ENCODE measurements at regions not wholly inside any gene's neighbourhood (a gene's known extent, or its start where the extent isn't known, plus 50 kb on each side); places are given as distances from the start of the nearest gene placed in this dataset.

DNA sequence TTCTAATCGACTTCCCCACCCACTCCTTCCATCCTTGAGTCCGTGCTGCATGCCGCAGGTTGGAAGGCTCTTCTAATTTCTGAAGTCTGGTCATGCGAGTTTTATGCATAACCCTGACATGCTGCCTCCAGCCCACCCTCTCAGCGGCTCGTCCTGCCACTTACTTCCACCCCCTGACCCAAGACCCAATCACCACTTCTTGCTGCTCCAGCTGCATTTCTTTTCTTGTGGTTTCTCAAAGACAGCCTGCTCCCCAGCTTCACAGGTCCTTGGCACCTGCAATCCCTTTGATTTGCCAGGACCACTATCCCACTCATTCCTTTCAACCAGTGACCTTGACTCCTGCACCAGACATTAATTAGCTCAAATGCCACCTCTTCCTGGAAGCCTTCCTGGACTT, 486.7 kb downstream of the VRK1 start:
- TF ChIP-seq, protein P1, sequence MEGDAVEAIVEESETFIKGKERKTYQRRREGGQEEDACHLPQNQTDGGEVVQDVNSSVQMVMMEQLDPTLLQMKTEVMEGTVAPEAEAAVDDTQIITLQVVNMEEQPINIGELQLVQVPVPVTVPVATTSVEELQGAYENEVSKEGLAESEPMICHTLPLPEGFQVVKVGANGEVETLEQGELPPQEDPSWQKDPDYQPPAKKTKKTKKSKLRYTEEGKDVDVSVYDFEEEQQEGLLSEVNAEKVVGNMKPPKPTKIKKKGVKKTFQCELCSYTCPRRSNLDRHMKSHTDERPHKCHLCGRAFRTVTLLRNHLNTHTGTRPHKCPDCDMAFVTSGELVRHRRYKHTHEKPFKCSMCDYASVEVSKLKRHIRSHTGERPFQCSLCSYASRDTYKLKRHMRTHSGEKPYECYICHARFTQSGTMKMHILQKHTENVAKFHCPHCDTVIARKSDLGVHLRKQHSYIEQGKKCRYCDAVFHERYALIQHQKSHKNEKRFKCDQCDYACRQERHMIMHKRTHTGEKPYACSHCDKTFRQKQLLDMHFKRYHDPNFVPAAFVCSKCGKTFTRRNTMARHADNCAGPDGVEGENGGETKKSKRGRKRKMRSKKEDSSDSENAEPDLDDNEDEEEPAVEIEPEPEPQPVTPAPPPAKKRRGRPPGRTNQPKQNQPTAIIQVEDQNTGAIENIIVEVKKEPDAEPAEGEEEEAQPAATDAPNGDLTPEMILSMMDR (IDR thresholded peaks at IDR 0.05; ENCODE audit: insufficient read depth, low read length, missing control alignments) = no peak
- no peak for DNase-seq (ENCODE audit: low read depth, low spot score)
- no peak overlapping the region for H3K4me3 ChIP-seq (ENCODE audit: low read depth, low read length)
- CTCF ChIA-PET = no interaction called here
- POLR2A ChIA-PET = no interaction called here

DNA sequence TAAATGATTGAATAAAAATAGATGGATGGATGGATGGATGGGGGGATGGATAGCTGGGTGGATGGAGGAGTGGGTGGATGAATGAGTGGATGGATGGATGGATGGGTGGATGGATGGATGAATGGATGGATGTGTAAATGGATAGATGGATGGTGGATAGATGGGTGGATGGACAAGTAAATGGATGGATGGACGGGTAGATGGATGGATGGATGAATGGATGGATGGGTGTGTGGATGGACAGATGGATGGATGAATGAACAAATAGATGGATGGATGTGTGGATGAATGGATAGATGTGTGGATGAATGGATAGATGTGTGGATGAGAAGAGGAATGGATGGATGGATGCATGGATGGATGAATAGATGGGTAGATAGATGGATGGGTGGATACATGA, 490.8 kb downstream of the VRK1 start:
- H3K4me3 ChIP-seq (ENCODE audit: low read depth, low read length) = no peak overlapping the region
- ChIA-PET CTCF (no interaction called here), POLR2A (no interaction called here)
- TF ChIP-seq, protein P1 (IDR thresholded peaks at IDR 0.05; ENCODE audit: insufficient read depth, low read length, missing control alignments) = no peak
- no peak for DNase-seq (ENCODE audit: low read depth, low spot score)

DNA sequence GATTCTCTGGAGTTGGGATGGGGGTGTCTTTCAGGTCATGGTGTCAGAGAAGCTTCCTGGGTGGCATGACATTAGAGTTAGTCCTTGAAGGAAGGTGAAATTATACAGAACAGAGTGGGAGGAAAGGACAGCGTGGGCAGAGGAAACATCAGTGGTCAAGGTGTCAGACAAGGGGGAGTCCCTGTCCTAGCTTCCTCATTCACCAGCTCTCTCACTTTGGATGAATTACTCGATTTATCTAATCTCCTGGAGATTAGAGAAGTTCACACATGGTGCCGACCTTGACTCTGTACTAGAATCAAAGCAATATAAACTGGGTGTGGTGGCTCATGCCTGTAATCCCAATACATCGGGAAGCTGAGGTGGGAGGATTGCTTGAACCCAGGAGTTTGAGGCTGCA, 492.9 kb downstream of the VRK1 start:
- TF ChIP-seq, protein P1 (IDR thresholded peaks at IDR 0.05; ENCODE audit: insufficient read depth, low read length, missing control alignments) = no peak
- no peak for DNase-seq (ENCODE audit: low read depth, low spot score)
- ChIA-PET POLR2A (no interaction called here), CTCF (no interaction called here)
- H3K4me3 ChIP-seq (ENCODE audit: low read depth, low read length) = no peak overlapping the region

DNA sequence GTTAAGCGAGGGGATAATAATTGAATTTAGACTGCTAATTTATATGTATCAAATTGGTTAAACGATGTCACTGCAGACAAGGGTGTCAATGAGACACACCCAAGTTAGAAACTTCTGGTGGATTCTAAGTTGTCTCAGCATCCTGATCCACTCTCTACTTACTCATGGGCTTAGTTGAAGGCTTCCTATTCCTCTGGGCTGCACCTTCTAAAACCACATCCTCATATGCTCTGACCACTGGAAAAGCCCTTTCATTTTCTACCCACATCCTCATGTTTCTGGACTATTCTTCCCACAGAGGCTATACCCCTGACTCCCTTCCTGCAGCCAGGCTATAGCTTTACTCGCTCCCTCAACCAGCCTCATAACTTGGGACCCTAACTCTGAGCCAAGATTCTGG, 493.8 kb downstream of the VRK1 start:
- POLR2A ChIA-PET = no interaction called here
- TF ChIP-seq, protein P1 (IDR thresholded peaks at IDR 0.05; ENCODE audit: insufficient read depth, low read length, missing control alignments) = no peak
- H3K4me3 ChIP-seq (ENCODE audit: low read depth, low read length) = no peak overlapping the region
- CTCF ChIA-PET = no interaction called here
- DNase-seq (ENCODE audit: low read depth, low spot score) = no peak

DNA sequence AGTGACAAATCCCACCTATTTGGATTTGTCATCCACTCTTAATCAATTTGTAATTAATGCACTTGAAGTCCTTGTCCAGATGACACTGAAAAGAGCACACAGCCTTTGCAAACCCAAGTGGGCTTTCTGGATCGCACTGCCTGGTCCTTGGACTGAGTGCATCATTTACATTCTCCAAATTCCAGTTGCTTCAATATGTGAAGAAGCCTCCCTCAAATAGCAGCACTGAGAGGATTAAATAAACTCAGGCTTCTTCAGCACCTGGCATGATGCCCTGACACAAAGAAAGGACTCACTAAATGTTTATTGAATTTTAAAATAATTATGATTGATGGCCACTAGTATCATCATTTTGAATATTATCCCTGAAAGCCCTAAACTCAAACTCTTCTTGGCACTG, 496.5 kb downstream of the VRK1 start:
- ChIA-PET CTCF (no interaction called here), POLR2A (no interaction called here)
- TF ChIP-seq, protein P1 (IDR thresholded peaks at IDR 0.05; ENCODE audit: insufficient read depth, low read length, missing control alignments) = no peak
- H3K4me3 ChIP-seq (ENCODE audit: low read depth, low read length) = no peak overlapping the region
- no peak for DNase-seq (ENCODE audit: low read depth, low spot score)

DNA sequence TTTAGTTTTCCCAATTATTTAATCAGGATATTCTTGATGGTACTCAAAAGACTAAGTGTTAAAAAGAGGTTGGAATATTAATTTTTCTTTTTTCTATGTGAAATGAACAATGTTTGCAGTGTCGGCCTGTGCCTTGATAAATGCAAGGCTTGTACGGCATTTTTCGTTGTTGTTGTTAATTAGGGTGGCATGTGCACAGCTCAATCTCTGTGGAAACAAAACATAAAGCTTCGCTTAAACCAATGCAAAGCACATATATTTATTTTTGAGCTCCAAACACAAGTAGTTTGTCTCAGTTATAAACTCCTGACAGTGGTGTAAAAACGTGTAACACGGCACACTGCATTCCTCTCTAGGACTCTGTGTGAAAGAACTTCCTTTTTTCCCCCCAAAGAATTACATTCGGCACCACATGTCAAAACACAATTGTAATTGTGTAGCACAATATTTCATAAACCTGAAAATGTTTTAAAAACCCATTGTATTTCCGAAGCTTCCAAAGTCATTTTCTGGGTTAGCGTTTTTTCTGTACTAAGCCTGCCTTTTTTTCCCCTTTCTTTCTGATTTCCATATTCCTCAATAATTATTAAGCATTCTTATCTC, 498.0 kb downstream of the VRK1 start:
- ChIA-PET POLR2A (no interaction called here), CTCF (no interaction called here)
- DNase-seq (ENCODE audit: low read depth, low spot score) = no peak
- TF ChIP-seq, protein P1 (IDR thresholded peaks at IDR 0.05; ENCODE audit: insufficient read depth, low read length, missing control alignments) = no peak
- no peak overlapping the region for H3K4me3 ChIP-seq (ENCODE audit: low read depth, low read length)

Data from AG04449 (cell line).